H1 (cell line): ENCODE measurements at regions not wholly inside any gene's neighbourhood (a gene's known extent, or its start where the extent isn't known, plus 50 kb on each side); places are given as distances from the start of the nearest gene placed in this dataset.
A peak's percentile ranks its signal among the peaks of the same experiment; 100 is the strongest.

Experiments used
- CTCF ChIA-PET: fragments of 300-600 bp; sonication (Branson Sonifier 250); formaldehyde crosslinking; loops from one replicate; lab custom pipeline; 2021; ENCODE audit not compliant: partially characterized antibody; lab: Charles Lee
- POLR2A ChIA-PET: fragments of 300-600 bp; sonication (Branson Sonifier 250); formaldehyde crosslinking; loops from one replicate; lab custom pipeline; 2021; ENCODE audit warnings: inconsistent platforms; ENCODE audit not compliant: partially characterized antibody; lab: Charles Lee
- DNase-seq, 2 experiments: peaks; one replicate each; pipeline versions ENCODE4 v3.0.0 to v3.0.0-alpha.2; 2010 to 2022; ENCODE audit warnings: low spot score in 2 of 2, low read depth in 1 of 2, mixed read lengths in 1 of 2
- FAIRE-seq: peaks from 2 replicates; lab custom pipeline; 2011; peaks lifted over from hg19 to GRCh38; lab: Jason Lieb, UNC
- H2AFZ ChIP-seq: 2 replicates; pipeline ENCODE4 v1.8.1; 2012; ENCODE audit warnings: low read length, inconsistent platforms
- H2AK5ac ChIP-seq: 2 replicates; pipeline ENCODE4 v1.6.1; 2013; ENCODE audit warnings: low read depth, low read length
- H2BK120ac ChIP-seq: replicated peaks from 2 replicates; pipeline ENCODE3; 2013; ENCODE audit warnings: low read depth, low read length, inconsistent platforms
- H2BK12ac ChIP-seq: 2 replicates; pipeline ENCODE4 v1.6.1; 2013; ENCODE audit warnings: low read depth, low read length
- H2BK15ac ChIP-seq: 2 replicates; pipeline ENCODE4 v1.6.1; 2013; ENCODE audit warnings: low read length
- H2BK20ac ChIP-seq: 2 replicates; pipeline ENCODE4 v1.6.1; 2013; ENCODE audit warnings: low read length
- H2BK5ac ChIP-seq: 2 replicates; pipeline ENCODE4 v1.6.1; 2013; ENCODE audit warnings: low read depth, low read length
- H3K14ac ChIP-seq: 2 replicates; pipeline ENCODE4 v1.6.1; 2013; ENCODE audit warnings: inconsistent platforms; ENCODE audit not compliant: insufficient read length
- H3K18ac ChIP-seq: 2 replicates; pipeline ENCODE4 v1.6.1; 2013; ENCODE audit warnings: low read length; ENCODE audit errors: extremely low read depth
- H3K23ac ChIP-seq: 2 replicates; pipeline ENCODE4 v1.6.1; 2013; ENCODE audit warnings: inconsistent platforms; ENCODE audit not compliant: insufficient read length
- H3K23me2 ChIP-seq: 2 replicates; pipeline ENCODE4 v1.6.1; 2013; ENCODE audit warnings: low read depth, low read length
- H3K27ac ChIP-seq: 2 replicates; pipeline ENCODE4 v1.6.1; 2011; ENCODE audit warnings: low read depth, low read length, inconsistent platforms
- H3K27me3 ChIP-seq, 4 experiments: replicated peaks in 1 of 4; 1 replicate in 1 of 4; 2 replicates in 3 of 4; pipeline versions ENCODE4 v1.6.1 to v1.8.1; 2011 to 2013; ENCODE audit warnings: low read length in 3 of 4, mild to moderate bottlenecking in 3 of 4, inconsistent platforms in 2 of 4, mixed read lengths in 2 of 4, moderate library complexity in 1 of 4; ENCODE audit not compliant: control insufficient read depth in 3 of 4, insufficient read depth in 3 of 4; ENCODE audit errors: extremely low read depth in 1 of 4
- H3K36me3 ChIP-seq, 4 experiments: 2 replicates each; pipeline versions ENCODE4 v1.6.1 to v1.8.1; 2011 to 2013; ENCODE audit warnings: mild to moderate bottlenecking in 4 of 4, low read length in 3 of 4, moderate library complexity in 2 of 4, control low read depth in 1 of 4, inconsistent platforms in 1 of 4; ENCODE audit not compliant: insufficient read depth in 4 of 4, control insufficient read depth in 2 of 4
- H3K4ac ChIP-seq: replicated peaks from 2 replicates; pipeline ENCODE3; 2013; ENCODE audit warnings: low read length, low read depth, mixed read lengths, inconsistent platforms; ENCODE audit not compliant: insufficient read length
- H3K4me1 ChIP-seq, 4 experiments: replicated peaks in 1 of 4; 1 replicate in 1 of 4; 2 replicates in 3 of 4; pipeline versions ENCODE4 v1.6.1 to v1.8.1; 2011 to 2013; ENCODE audit warnings: low read length in 3 of 4, inconsistent platforms in 2 of 4, mixed read lengths in 1 of 4; ENCODE audit not compliant: insufficient read depth in 4 of 4, control insufficient read depth in 3 of 4
- H3K4me2 ChIP-seq, 2 experiments: 2 replicates each; pipeline versions ENCODE4 v1.6.1 to v1.8.1; 2011 to 2013; ENCODE audit warnings: low read depth in 2 of 2, low read length in 2 of 2, control low read depth in 1 of 2, inconsistent platforms in 1 of 2, mild to moderate bottlenecking in 1 of 2; ENCODE audit not compliant: insufficient read depth in 1 of 2
- H3K4me3 ChIP-seq, 4 experiments: fragments of 200-600, 300-600 bp in 1 of 4; sonication (generic), shearing (Covaris generic), sonication (Bioruptor Twin) in 1 of 4; 2 replicates each; pipeline versions ENCODE4 v1.5.1 to v1.8.1; 2011 to 2016; ENCODE audit warnings: low read length in 4 of 4, low read depth in 3 of 4, control low read depth in 2 of 4, inconsistent platforms in 2 of 4, mild to moderate bottlenecking in 2 of 4, mixed read lengths in 1 of 4, moderate library complexity in 1 of 4; ENCODE audit not compliant: insufficient read depth in 2 of 4; ENCODE audit errors: extremely low read depth in 1 of 4
- H3K56ac ChIP-seq: replicated peaks from 2 replicates; pipeline ENCODE3; 2013; ENCODE audit warnings: low read depth, mild to moderate bottlenecking, mixed read lengths, low read length, inconsistent platforms; ENCODE audit not compliant: insufficient read length
- H3K79me1 ChIP-seq: 2 replicates; pipeline ENCODE4 v1.6.1; 2013; ENCODE audit warnings: low read depth, low read length, control low read depth
- H3K79me2 ChIP-seq, 2 experiments: 2 replicates each; pipeline versions ENCODE4 v1.6.1 to v1.8.1; 2012 to 2013; ENCODE audit warnings: low read length in 2 of 2, mild to moderate bottlenecking in 2 of 2, inconsistent platforms in 1 of 2; ENCODE audit not compliant: insufficient read depth in 2 of 2, control insufficient read depth in 1 of 2
- H3K9ac ChIP-seq, 4 experiments: replicated peaks in 1 of 4; 1 replicate in 1 of 4; 2 replicates in 3 of 4; pipeline versions ENCODE4 v1.6.1 to v1.8.1; 2011 to 2013; ENCODE audit warnings: low read depth in 3 of 4, low read length in 3 of 4, control low read depth in 2 of 4, mild to moderate bottlenecking in 2 of 4, moderate library complexity in 2 of 4, inconsistent platforms in 1 of 4; ENCODE audit errors: extremely low read depth in 1 of 4
- H3K9me3 ChIP-seq, 2 experiments: 2 replicates each; pipeline versions ENCODE4 v1.6.1 to v1.8.1; 2012 to 2013; ENCODE audit warnings: mild to moderate bottlenecking in 2 of 2, moderate library complexity in 2 of 2, control low read depth in 1 of 2, inconsistent platforms in 1 of 2, low read depth in 1 of 2, low read length in 1 of 2, mixed read lengths in 1 of 2; ENCODE audit not compliant: insufficient read depth in 2 of 2
- H4K20me1 ChIP-seq, 2 experiments: replicated peaks in 1 of 2; 2 replicates each; pipeline versions ENCODE3 to v1.8.1; 2011 to 2013; ENCODE audit warnings: inconsistent platforms in 2 of 2, low read length in 2 of 2, mild to moderate bottlenecking in 1 of 2; ENCODE audit not compliant: insufficient read depth in 2 of 2, control insufficient read depth in 1 of 2
- H4K5ac ChIP-seq: 2 replicates; pipeline ENCODE4 v1.6.1; 2013; ENCODE audit warnings: low read length, low read depth, mixed read lengths, inconsistent platforms; ENCODE audit not compliant: insufficient read length
- H4K8ac ChIP-seq: 2 replicates; pipeline ENCODE4 v1.8.0; 2013; ENCODE audit warnings: mild to moderate bottlenecking, moderate library complexity, low read length, inconsistent platforms; ENCODE audit not compliant: insufficient read depth; ENCODE audit errors: extremely low read depth
- H4K91ac ChIP-seq: replicated peaks from 2 replicates; pipeline ENCODE3; 2013; ENCODE audit warnings: low read length, mixed read lengths, inconsistent platforms; ENCODE audit not compliant: insufficient read length
- KDM4A ChIP-seq: IDR thresholded peaks from one replicate; pipeline ENCODE4 v1.7.1; 2012; ENCODE audit warnings: low read depth, mild to moderate bottlenecking, moderate library complexity, low read length, inconsistent platforms; ENCODE audit not compliant: severe bottlenecking
- POLR2A ChIP-seq, 2 experiments: IDR thresholded peaks; 1 replicate in 1 of 2; 2 replicates in 1 of 2; pipeline ENCODE4 v1.6.1; 2011; ENCODE audit warnings: low read depth in 2 of 2, low read length in 2 of 2, mild to moderate bottlenecking in 2 of 2; ENCODE audit errors: control extremely low read depth in 1 of 2
- RAD21 ChIP-seq, 2 experiments: IDR thresholded peaks in 1 of 2; conservative IDR thresholded peaks in 1 of 2; 2 replicates each; pipeline ENCODE4 v1.6.1; 2011; ENCODE audit warnings: low read depth in 2 of 2, low read length in 2 of 2, improper control_type of control experiment in 1 of 2, inconsistent platforms in 1 of 2, mild to moderate bottlenecking in 1 of 2, moderate library complexity in 1 of 2
- WGBS, 2 experiments: shearing (Covaris generic) in 1 of 2; methylation state at CpG; one replicate each; pipeline versions ENCODE4 v1.1.6 to v1.1.7; 2013 to 2015; ENCODE audit warnings: low lambda C conversion rate in 2 of 2, mixed read lengths in 2 of 2, inconsistent platforms in 1 of 2, low coverage in 1 of 2, missing lambda C conversion rate in 1 of 2; ENCODE audit not compliant: insufficient replicate concordance in 2 of 2, insufficient coverage in 1 of 2, insufficient read length in 1 of 2; ENCODE audit errors: extremely low coverage in 1 of 2, missing lambda C conversion rate in 1 of 2; 5-methylcytosine and 5-hydroxymethylcytosine counted together
- TF ChIP-seq, protein P1 (sequence below), 3 experiments: IDR thresholded peaks; 1 replicate in 2 of 3; 2 replicates in 1 of 3; pipeline versions ENCODE4 v1.5.1 to v1.6.1; 2011; ENCODE audit warnings: low read length in 3 of 3, mild to moderate bottlenecking in 3 of 3, inconsistent platforms in 2 of 3, low read depth in 1 of 3, moderate library complexity in 1 of 3; ENCODE audit not compliant: insufficient read depth in 1 of 3; ENCODE audit errors: control extremely low read depth in 1 of 3

- DNase-seq: no peak
- Histone ChIP-seq H3K18ac (peak overlapping the region; percentile 83; the same call in 1 of the 2 replicates), H2BK5ac (peak overlapping the region; percentile 88; the same call in 1 of the 2 replicates), H3K9me3 (peaks cover 6 to 9% of the 10 kb centered on the region in 2 experiments; a peak in 2 of 4 replicates), H3K79me1 (no peaks in the 10 kb centered on the region), H3K23me2 (no peaks in the 10 kb centered on the region), H3K4me1 (peaks cover 0 to 11% (median 7%) of the 10 kb centered on the region in 4 experiments; a peak in 4 of 7 replicates), H2AK5ac (peak overlapping the region; percentile 39; the same call in 1 of the 2 replicates), H4K5ac (no peak overlapping the region), H4K8ac (no peak overlapping the region), H2BK15ac (peak overlapping the region; percentile 99; the same call in 1 of the 2 replicates), H3K27me3 (no peaks in the 10 kb centered on the region; a peak in 2 of 7 replicates), H2BK20ac (peak overlapping the region; percentile 92; the same call in 1 of the 2 replicates), H2BK12ac (peak overlapping the region; percentile 80; the same call in 1 of the 2 replicates), H3K9ac (no peak overlapping the region), H2BK120ac (peak overlapping the region; percentile 2), H3K27ac (no peak overlapping the region), H4K20me1 (no peaks in the 10 kb centered on the region), H4K91ac (peak overlapping the region; percentile 15), H3K36me3 (no peaks in the 10 kb centered on the region), H3K79me2 (no peaks in the 10 kb centered on the region), H2AFZ (no peak overlapping the region), H3K56ac (no peak overlapping the region), H3K23ac (no peak overlapping the region), H3K4me3 (no peak overlapping the region), H3K14ac (no peak overlapping the region), H3K4ac (peak overlapping the region; percentile 57), H3K4me2 (no peak overlapping the region)
- 73% methylated on average over 7 of the region's 7 CpGs; no CpG with 5 or more reads in 1 of the 2 experiments for WGBS, 2 experiments
- POLR2A ChIA-PET: interaction anchor here (0.8 to 2.2 kb wide), 4 partner anchors 9 to 31 kb away, joined by 3 to 5 read pairs (median 4); no protein-coding TSS in a partner anchor
- TF ChIP-seq, protein P1, sequence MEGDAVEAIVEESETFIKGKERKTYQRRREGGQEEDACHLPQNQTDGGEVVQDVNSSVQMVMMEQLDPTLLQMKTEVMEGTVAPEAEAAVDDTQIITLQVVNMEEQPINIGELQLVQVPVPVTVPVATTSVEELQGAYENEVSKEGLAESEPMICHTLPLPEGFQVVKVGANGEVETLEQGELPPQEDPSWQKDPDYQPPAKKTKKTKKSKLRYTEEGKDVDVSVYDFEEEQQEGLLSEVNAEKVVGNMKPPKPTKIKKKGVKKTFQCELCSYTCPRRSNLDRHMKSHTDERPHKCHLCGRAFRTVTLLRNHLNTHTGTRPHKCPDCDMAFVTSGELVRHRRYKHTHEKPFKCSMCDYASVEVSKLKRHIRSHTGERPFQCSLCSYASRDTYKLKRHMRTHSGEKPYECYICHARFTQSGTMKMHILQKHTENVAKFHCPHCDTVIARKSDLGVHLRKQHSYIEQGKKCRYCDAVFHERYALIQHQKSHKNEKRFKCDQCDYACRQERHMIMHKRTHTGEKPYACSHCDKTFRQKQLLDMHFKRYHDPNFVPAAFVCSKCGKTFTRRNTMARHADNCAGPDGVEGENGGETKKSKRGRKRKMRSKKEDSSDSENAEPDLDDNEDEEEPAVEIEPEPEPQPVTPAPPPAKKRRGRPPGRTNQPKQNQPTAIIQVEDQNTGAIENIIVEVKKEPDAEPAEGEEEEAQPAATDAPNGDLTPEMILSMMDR (IDR thresholded peaks at IDR 0.05; ENCODE audit: control extremely low read depth in 1 of 3, insufficient read depth in 1 of 3, low read depth in 1 of 3, low read length in 3 of 3): peak in 1 of 3 experiments; percentile 24; a peak in 1 of 4 replicates
- no peak for TF ChIP-seq KDM4A
- TF ChIP-seq POLR2A (IDR thresholded peaks at IDR 0.05; ENCODE audit: control extremely low read depth in 1 of 2, low read depth in 2 of 2, low read length in 2 of 2): no peak
- peak; percentile 7 to 30; a peak in 2 of 4 replicates for TF ChIP-seq RAD21 (IDR thresholded peaks at IDR 0.05 in 1 of 2, conservative IDR thresholded peaks at IDR 0.05 in 1 of 2; ENCODE audit: low read depth in 2 of 2, low read length in 2 of 2)
- FAIRE-seq: no peak
- CTCF ChIA-PET: interaction anchor here (0.7 to 9.2 kb wide), 13 partner anchors 11 to 163 kb away, joined by 3 to 69 read pairs (median 6); no protein-coding TSS in a partner anchor
Measured at GRCh38 chr5:176711883-176712282, 64.6 kb downstream of the TSPAN17 start.
